ENCODE measurements at regions not wholly inside any gene's neighbourhood (a gene's known extent, or its start where the extent isn't known, plus 50 kb on each side); places are given as distances from the start of the nearest gene placed in this dataset. TPM values are rescaled to one million over a fixed set of nuclear protein-coding genes. Genes with fewer than 3 reads are reported as not detected.

- 44% methylated on average over 1 of the region's 1 CpG for WGBS
- H2BK15ac ChIP-seq (ENCODE audit: low read depth, poor library complexity, severe bottlenecking): no peak overlapping the region
- no peak overlapping the region for H3K9ac ChIP-seq (ENCODE audit: low read length)
- H4K91ac ChIP-seq (ENCODE audit: low read length): no peak overlapping the region
- no peak overlapping the region for H2AFZ ChIP-seq (ENCODE audit: low read depth, low read length)
- H3K4me2 ChIP-seq (ENCODE audit: low read length, poor library complexity, severe bottlenecking): no peak overlapping the region
- H2AK5ac ChIP-seq (ENCODE audit: low read length, severe bottlenecking): no peak overlapping the region
- no peaks in the 10 kb centered on the region for H3K79me1 ChIP-seq (replicated peaks; ENCODE audit: low read length, poor library complexity, severe bottlenecking)
- peaks cover 6% of the 10 kb centered on the region for H3K9me3 ChIP-seq (ENCODE audit: control insufficient read depth, low read length)
- H3K18ac ChIP-seq (ENCODE audit: low read depth in 1 of 2, low read length in 2 of 2): no peak overlapping the region
- H2BK120ac ChIP-seq (ENCODE audit: low read depth, low read length): no peak overlapping the region
- H2BK5ac ChIP-seq (ENCODE audit: low read depth, low read length, poor library complexity, severe bottlenecking): no peak overlapping the region
- H3K4me1 ChIP-seq (ENCODE audit: control insufficient read depth, insufficient read depth, low read depth, low read length): no peaks in the 10 kb centered on the region
- H2BK12ac ChIP-seq (ENCODE audit: low read length in 2 of 2): no peak overlapping the region
- peaks cover 10 to 11% of the 10 kb centered on the region in 2 experiments for H3K27me3 ChIP-seq (ENCODE audit: control insufficient read depth in 1 of 2, insufficient read depth in 1 of 2, low read length in 2 of 2)
- no peak overlapping the region for H3K4me3 ChIP-seq (ENCODE audit: insufficient read depth in 1 of 2, low read depth in 1 of 2, low read length in 2 of 2)
- DNase-seq: no peak
- H4K8ac ChIP-seq (ENCODE audit: low read length): no peak overlapping the region
- no peak overlapping the region for H3K27ac ChIP-seq (ENCODE audit: low read length, poor library complexity, severe bottlenecking)
- H3K23ac ChIP-seq (ENCODE audit: low read length in 2 of 2): no peak overlapping the region
- no peak overlapping the region for H3K14ac ChIP-seq (ENCODE audit: low read length in 2 of 2)
- no peaks in the 10 kb centered on the region for H3K36me3 ChIP-seq (ENCODE audit: control insufficient read depth in 1 of 2, insufficient read depth in 2 of 2, low read depth in 1 of 2, low read length in 2 of 2)
- H3K4ac ChIP-seq (ENCODE audit: low read depth in 1 of 2, low read length in 2 of 2): no peak overlapping the region
Measured at GRCh38 chr2:121165038-121165542, 119.9 kb downstream of the TFCP2L1 start.

Small RNAs in the stretch of these regions (small RNA-seq; reads per million reads assigned to genes)
- gene RF00019 (ENCODE audit: low read depth): not detected

Measured in mesenchymal stem cell (in vitro differentiated cells and primary cell).